ENCODE measurements at regions not wholly inside any gene's neighbourhood (a gene's known extent, or its start where the extent isn't known, plus 50 kb on each side); places are given as distances from the start of the nearest gene placed in this dataset.
A peak's percentile ranks its signal among the peaks of the same experiment; 100 is the strongest.

GRCh38 chr22:34493486-34493885 is 572.5 kb upstream of the ISX start:
- WGBS, 3 donors, result 23 to 57% (median 41%) methylated on average over 3 of the region's 3 CpGs
- Histone ChIP-seq H3K36me3 (ENCODE audit: control insufficient read depth in 3 of 3, insufficient read depth in 2 of 3, low read depth in 1 of 3, low read length in 3 of 3) (no peaks in the 10 kb centered on the region), H3K27ac (ENCODE audit: low read depth in 1 of 3, low read length in 2 of 3) (no peak overlapping the region), H3K4me1 (ENCODE audit: control insufficient read depth in 3 of 3, insufficient read depth in 2 of 3, low read depth in 1 of 3, low read length in 2 of 3) (peaks cover 0 to 2% (median 0%) of the 10 kb centered on the region in 3 donors), H3K4me3 (ENCODE audit: low read depth in 1 of 3, low read length in 3 of 3) (no peak overlapping the region), H3K27me3 (ENCODE audit: control insufficient read depth in 3 of 3, insufficient read depth in 3 of 3, low read length in 3 of 3) (no peaks in the 10 kb centered on the region), H3K9me3 (ENCODE audit: control insufficient read depth in 2 of 2, insufficient read depth in 1 of 2, low read depth in 1 of 2, low read length in 1 of 2) (no peaks in the 10 kb centered on the region)
- peak; percentile 35 to 77 for DNase-seq
- no peak for FAIRE-seq

GRCh38 chr22:34501366-34501965 is 564.5 kb upstream of the ISX start:
- Histone ChIP-seq H3K4me3 (ENCODE audit: low read depth in 1 of 3, low read length in 3 of 3) (no peak overlapping the region), H3K27me3 (ENCODE audit: control insufficient read depth in 3 of 3, insufficient read depth in 3 of 3, low read length in 3 of 3) (no peaks in the 10 kb centered on the region), H3K9me3 (ENCODE audit: control insufficient read depth in 2 of 2, insufficient read depth in 1 of 2, low read depth in 1 of 2, low read length in 1 of 2) (peaks cover 0 to 2% of the 10 kb centered on the region in 2 donors), H3K36me3 (ENCODE audit: control insufficient read depth in 3 of 3, insufficient read depth in 2 of 3, low read depth in 1 of 3, low read length in 3 of 3) (no peaks in the 10 kb centered on the region), H3K4me1 (ENCODE audit: control insufficient read depth in 3 of 3, insufficient read depth in 2 of 3, low read depth in 1 of 3, low read length in 2 of 3) (peaks cover 0 to 3% (median 0%) of the 10 kb centered on the region in 3 donors), H3K27ac (ENCODE audit: low read depth in 1 of 3, low read length in 2 of 3) (no peak overlapping the region)
- DNase-seq (no peak), FAIRE-seq (no peak)
- WGBS, 3 donors, result 84 to 92% (median 86%) methylated on average over 1 of the region's 1 CpG

GRCh38 chr22:34502821-34503220 is 563.1 kb upstream of the ISX start:
- no peak for FAIRE-seq
- WGBS, 3 donors, result 19 to 33% (median 31%) methylated on average over 5 of the region's 5 CpGs

GRCh38 chr22:34508797-34509196 is 557.2 kb upstream of the ISX start:
- no peak for DNase-seq
- FAIRE-seq, result no peak
- no peaks in the 10 kb centered on the region for H3K9me3 ChIP-seq (ENCODE audit: control insufficient read depth in 2 of 2, insufficient read depth in 1 of 2, low read depth in 1 of 2, low read length in 1 of 2)

More at GRCh38 chr22:34502821-34503220, 563.1 kb upstream of the ISX start:
- Histone ChIP-seq H3K4me1 (ENCODE audit: control insufficient read depth in 3 of 3, insufficient read depth in 2 of 3, low read depth in 1 of 3, low read length in 2 of 3) (peaks cover 0 to 3% (median 0%) of the 10 kb centered on the region in 3 donors), H3K27me3 (ENCODE audit: control insufficient read depth in 3 of 3, insufficient read depth in 3 of 3, low read length in 3 of 3) (no peaks in the 10 kb centered on the region), H3K36me3 (ENCODE audit: control insufficient read depth in 3 of 3, insufficient read depth in 2 of 3, low read depth in 1 of 3, low read length in 3 of 3) (no peaks in the 10 kb centered on the region), H3K9me3 (ENCODE audit: control insufficient read depth in 2 of 2, insufficient read depth in 1 of 2, low read depth in 1 of 2, low read length in 1 of 2) (peaks cover 0 to 2% of the 10 kb centered on the region in 2 donors), H3K27ac (ENCODE audit: low read depth in 1 of 3, low read length in 2 of 3) (no peak overlapping the region), H3K4me3 (ENCODE audit: low read depth in 1 of 3, low read length in 3 of 3) (no peak overlapping the region)
- peak in 1 of 2 donors; percentile 25 for DNase-seq

GRCh38 chr22:34526681-34527080 is 539.3 kb upstream of the ISX start:
- H3K9me3 ChIP-seq (ENCODE audit: control insufficient read depth in 2 of 2, insufficient read depth in 1 of 2, low read depth in 1 of 2, low read length in 1 of 2), result no peaks in the 10 kb centered on the region
- no peaks in the 10 kb centered on the region for H3K36me3 ChIP-seq (ENCODE audit: control insufficient read depth in 3 of 3, insufficient read depth in 2 of 3, low read depth in 1 of 3, low read length in 3 of 3)
- FAIRE-seq (no peak), DNase-seq (no peak)
- H3K4me3 ChIP-seq (ENCODE audit: low read depth in 1 of 3, low read length in 3 of 3), result no peak overlapping the region
- H3K27me3 ChIP-seq (ENCODE audit: control insufficient read depth in 3 of 3, insufficient read depth in 3 of 3, low read length in 3 of 3), result no peaks in the 10 kb centered on the region
- no peak overlapping the region for H3K27ac ChIP-seq (ENCODE audit: low read depth in 1 of 3, low read length in 2 of 3)
- no peaks in the 10 kb centered on the region for H3K4me1 ChIP-seq (ENCODE audit: control insufficient read depth in 3 of 3, insufficient read depth in 2 of 3, low read depth in 1 of 3, low read length in 2 of 3)
- WGBS, 3 donors, result 81 to 90% (median 88%) methylated on average over 2 of the region's 2 CpGs

More at GRCh38 chr22:34508797-34509196, 557.2 kb upstream of the ISX start:
- no peak overlapping the region for H3K27ac ChIP-seq (ENCODE audit: low read depth in 1 of 3, low read length in 2 of 3)
- no peaks in the 10 kb centered on the region for H3K4me1 ChIP-seq (ENCODE audit: control insufficient read depth in 3 of 3, insufficient read depth in 2 of 3, low read depth in 1 of 3, low read length in 2 of 3)
- no peak overlapping the region for H3K4me3 ChIP-seq (ENCODE audit: low read depth in 1 of 3, low read length in 3 of 3)
- H3K36me3 ChIP-seq (ENCODE audit: control insufficient read depth in 3 of 3, insufficient read depth in 2 of 3, low read depth in 1 of 3, low read length in 3 of 3), result no peaks in the 10 kb centered on the region
- WGBS, 3 donors, result 66 to 73% (median 67%) methylated on average over 6 of the region's 6 CpGs
- H3K27me3 ChIP-seq (ENCODE audit: control insufficient read depth in 3 of 3, insufficient read depth in 3 of 3, low read length in 3 of 3), result no peaks in the 10 kb centered on the region

- WGBS, 3 donors, result 7 to 24% (median 12%) methylated on average over 4 of the region's 4 CpGs
- H3K4me1 ChIP-seq (ENCODE audit: control insufficient read depth in 3 of 3, insufficient read depth in 2 of 3, low read depth in 1 of 3, low read length in 2 of 3), result no peaks in the 10 kb centered on the region
- H3K9me3 ChIP-seq (ENCODE audit: control insufficient read depth in 2 of 2, insufficient read depth in 1 of 2, low read depth in 1 of 2, low read length in 1 of 2), result no peaks in the 10 kb centered on the region
- no peaks in the 10 kb centered on the region for H3K27me3 ChIP-seq (ENCODE audit: control insufficient read depth in 3 of 3, insufficient read depth in 3 of 3, low read length in 3 of 3)
- no peak overlapping the region for H3K4me3 ChIP-seq (ENCODE audit: low read depth in 1 of 3, low read length in 3 of 3)
- no peaks in the 10 kb centered on the region for H3K36me3 ChIP-seq (ENCODE audit: control insufficient read depth in 3 of 3, insufficient read depth in 2 of 3, low read depth in 1 of 3, low read length in 3 of 3)
- FAIRE-seq (no peak), DNase-seq (no peak)
- H3K27ac ChIP-seq (ENCODE audit: low read depth in 1 of 3, low read length in 2 of 3), result no peak overlapping the region
Observed at GRCh38 chr22:34534101-34534500, 531.9 kb upstream of the ISX start.

- Histone ChIP-seq H3K27me3 (ENCODE audit: control insufficient read depth in 3 of 3, insufficient read depth in 3 of 3, low read length in 3 of 3) (no peaks in the 10 kb centered on the region), H3K4me1 (ENCODE audit: control insufficient read depth in 3 of 3, insufficient read depth in 2 of 3, low read depth in 1 of 3, low read length in 2 of 3) (no peaks in the 10 kb centered on the region), H3K4me3 (ENCODE audit: low read depth in 1 of 3, low read length in 3 of 3) (no peak overlapping the region), H3K27ac (ENCODE audit: low read depth in 1 of 3, low read length in 2 of 3) (no peak overlapping the region), H3K36me3 (ENCODE audit: control insufficient read depth in 3 of 3, insufficient read depth in 2 of 3, low read depth in 1 of 3, low read length in 3 of 3) (no peaks in the 10 kb centered on the region), H3K9me3 (ENCODE audit: control insufficient read depth in 2 of 2, insufficient read depth in 1 of 2, low read depth in 1 of 2, low read length in 1 of 2) (no peaks in the 10 kb centered on the region)
- FAIRE-seq (no peak), DNase-seq (no peak)
- WGBS, 3 donors, result 72 to 88% (median 76%) methylated on average over 4 of the region's 4 CpGs
Observed at GRCh38 chr22:34567367-34567766, 498.6 kb upstream of the ISX start.

- Histone ChIP-seq H3K36me3 (ENCODE audit: control insufficient read depth in 3 of 3, insufficient read depth in 2 of 3, low read depth in 1 of 3, low read length in 3 of 3) (no peaks in the 10 kb centered on the region), H3K4me1 (ENCODE audit: control insufficient read depth in 3 of 3, insufficient read depth in 2 of 3, low read depth in 1 of 3, low read length in 2 of 3) (no peaks in the 10 kb centered on the region), H3K27me3 (ENCODE audit: control insufficient read depth in 3 of 3, insufficient read depth in 3 of 3, low read length in 3 of 3) (no peaks in the 10 kb centered on the region), H3K4me3 (ENCODE audit: low read depth in 1 of 3, low read length in 3 of 3) (no peak overlapping the region), H3K9me3 (ENCODE audit: control insufficient read depth in 2 of 2, insufficient read depth in 1 of 2, low read depth in 1 of 2, low read length in 1 of 2) (no peaks in the 10 kb centered on the region), H3K27ac (ENCODE audit: low read depth in 1 of 3, low read length in 2 of 3) (no peak overlapping the region)
- no peak for FAIRE-seq
- no peak for DNase-seq
- WGBS, 3 donors, result 63 to 86% (median 81%) methylated on average over 3 of the region's 3 CpGs
Observed at GRCh38 chr22:34570408-34570807, 495.6 kb upstream of the ISX start.

- FAIRE-seq (no peak), DNase-seq (no peak)
- H3K4me3 ChIP-seq (ENCODE audit: low read depth in 1 of 3, low read length in 3 of 3), result no peak overlapping the region
- WGBS, 3 donors, result 95 to 100% (median 100%) methylated on average over 2 of the region's 2 CpGs
- H3K27me3 ChIP-seq (ENCODE audit: control insufficient read depth in 3 of 3, insufficient read depth in 3 of 3, low read length in 3 of 3), result no peaks in the 10 kb centered on the region
- no peak overlapping the region for H3K27ac ChIP-seq (ENCODE audit: low read depth in 1 of 3, low read length in 2 of 3)
- no peaks in the 10 kb centered on the region for H3K9me3 ChIP-seq (ENCODE audit: control insufficient read depth in 2 of 2, insufficient read depth in 1 of 2, low read depth in 1 of 2, low read length in 1 of 2)
- no peaks in the 10 kb centered on the region for H3K36me3 ChIP-seq (ENCODE audit: control insufficient read depth in 3 of 3, insufficient read depth in 2 of 3, low read depth in 1 of 3, low read length in 3 of 3)
- H3K4me1 ChIP-seq (ENCODE audit: control insufficient read depth in 3 of 3, insufficient read depth in 2 of 3, low read depth in 1 of 3, low read length in 2 of 3), result no peaks in the 10 kb centered on the region
Observed at GRCh38 chr22:34579519-34579918, 486.4 kb upstream of the ISX start.
